BE2C (cell line): ENCODE measurements at regions not wholly inside any gene's neighbourhood (a gene's known extent, or its start where the extent isn't known, plus 50 kb on each side); places are given as distances from the start of the nearest gene placed in this dataset.

Experiments
- DNase-seq: peaks from one replicate; pipeline ENCODE4 v3.0.0-alpha.2; 2020
- H3K27me3 ChIP-seq: fragments of 250-450 bp; sonication (Bioruptor Pico); 2 replicates; pipeline ENCODE4 v1.5.1; 2020; ENCODE audit warnings: mild to moderate bottlenecking
- H3K36me3 ChIP-seq: fragments of 250-450 bp; sonication (Bioruptor Pico); 2 replicates; pipeline ENCODE4 v1.5.1; 2020; ENCODE audit warnings: mild to moderate bottlenecking
- H3K4me1 ChIP-seq: fragments of 250-450 bp; sonication (Bioruptor Pico); 2 replicates; pipeline ENCODE4 v1.5.1; 2020
- H3K4me3 ChIP-seq: 2 replicates; pipeline ENCODE4 v1.5.1; 2011; ENCODE audit warnings: low read depth, low read length
- H3K9me3 ChIP-seq: fragments of 250-450 bp; sonication (Bioruptor Pico); 2 replicates; pipeline ENCODE4 v1.5.1; 2020
- CTCF ChIP-seq: IDR thresholded peaks from 2 replicates; pipeline ENCODE4 v1.5.1; 2012; ENCODE audit warnings: mild to moderate bottlenecking, low read depth, low read length

- Histone ChIP-seq H3K27me3 (no peaks in the 10 kb centered on the region), H3K4me3 (no peak overlapping the region), H3K4me1 (no peaks in the 10 kb centered on the region), H3K36me3 (no peaks in the 10 kb centered on the region), H3K9me3 (no peaks in the 10 kb centered on the region)
- TF ChIP-seq CTCF: no peak
- DNase-seq: no peak
Observed at GRCh38 chr16:51410125-51410524, 259.1 kb upstream of the SALL1 start.

DNA sequence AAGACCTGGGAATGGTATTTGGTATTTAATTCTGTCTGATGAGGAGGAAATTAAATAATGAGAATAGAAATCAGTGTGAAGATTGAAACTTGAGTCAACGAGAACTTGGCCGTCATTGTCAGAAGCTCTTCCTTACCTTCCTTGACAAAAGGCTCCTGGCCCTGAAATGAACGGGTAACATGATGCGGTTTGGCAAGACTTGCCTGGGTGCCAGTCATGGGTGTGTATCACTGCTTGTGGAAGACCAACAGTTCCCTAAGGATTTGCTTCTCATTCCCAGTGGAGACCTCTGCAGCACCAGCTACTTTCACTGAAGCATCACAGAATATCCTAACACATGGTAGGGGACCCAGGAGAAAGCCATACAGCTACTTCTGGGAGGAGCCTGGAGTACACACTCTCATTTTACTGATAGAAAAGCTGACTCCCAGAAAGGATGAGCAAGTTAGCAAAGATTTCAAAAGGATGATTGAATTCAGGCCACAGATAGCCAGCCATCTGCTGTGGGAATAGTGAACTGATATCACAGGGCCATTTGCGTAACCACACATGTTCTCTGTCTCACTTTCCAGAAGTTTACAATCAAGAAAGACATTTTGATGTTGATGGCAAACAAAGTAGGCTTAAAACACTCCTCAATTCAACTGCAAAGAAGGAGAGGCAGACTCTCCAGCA lies 258.1 kb upstream of the SALL1 start:
- Histone ChIP-seq H3K4me1 (no peaks in the 10 kb centered on the region), H3K4me3 (no peak overlapping the region), H3K9me3 (no peaks in the 10 kb centered on the region), H3K36me3 (no peaks in the 10 kb centered on the region), H3K27me3 (no peaks in the 10 kb centered on the region)
- no peak for DNase-seq
- TF ChIP-seq CTCF: no peak

- H3K36me3 ChIP-seq: no peaks in the 10 kb centered on the region
- no peaks in the 10 kb centered on the region for H3K27me3 ChIP-seq
- H3K4me3 ChIP-seq: no peak overlapping the region
- no peaks in the 10 kb centered on the region for H3K4me1 ChIP-seq
- no peaks in the 10 kb centered on the region for H3K9me3 ChIP-seq
- no peak for TF ChIP-seq CTCF
- DNase-seq: no peak
Observed at GRCh38 chr16:51408357-51408756, 257.3 kb upstream of the SALL1 start.

DNA sequence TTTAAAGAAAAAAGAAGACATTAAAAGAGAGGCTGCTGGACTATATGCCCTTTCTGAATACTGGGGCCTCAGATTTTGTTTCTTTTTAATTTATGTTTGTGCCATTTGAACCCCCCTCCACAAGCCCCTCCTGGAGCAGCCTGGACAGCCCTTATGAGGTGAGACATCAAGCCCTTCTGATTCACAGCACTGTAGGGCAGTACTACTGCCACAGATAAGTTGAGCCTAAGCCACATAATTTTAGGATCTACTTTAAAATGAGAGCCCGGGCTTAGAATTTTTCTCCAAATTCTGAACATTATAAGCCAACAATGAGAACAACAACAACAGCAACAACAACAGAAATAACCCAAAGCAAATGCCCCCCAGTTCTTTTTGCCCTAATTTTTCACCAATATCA lies 256.9 kb upstream of the SALL1 start:
- TF ChIP-seq CTCF: no peak
- H3K27me3 ChIP-seq: no peaks in the 10 kb centered on the region
- H3K9me3 ChIP-seq: no peaks in the 10 kb centered on the region
- H3K4me3 ChIP-seq: no peak overlapping the region
- DNase-seq: no peak
- H3K4me1 ChIP-seq: no peaks in the 10 kb centered on the region
- H3K36me3 ChIP-seq: no peaks in the 10 kb centered on the region

DNA sequence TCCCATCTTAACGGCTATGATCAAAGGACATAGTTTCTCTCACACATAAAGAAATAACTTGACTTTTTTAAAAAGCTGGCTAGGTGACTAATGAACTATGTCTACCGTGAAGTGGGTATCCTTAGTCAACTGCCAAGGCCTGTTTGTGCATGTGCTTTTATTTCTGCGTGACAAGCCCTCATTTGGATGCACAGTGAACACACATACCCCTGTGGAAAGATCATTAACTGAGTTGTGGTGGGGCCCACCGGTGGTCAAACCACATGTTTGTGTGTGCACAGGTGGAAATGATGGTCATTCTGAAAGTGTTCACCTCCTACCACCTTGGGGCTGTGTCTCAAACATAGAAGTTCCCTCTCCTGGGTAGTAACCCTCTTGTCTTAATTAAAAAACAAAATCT lies 256.1 kb upstream of the SALL1 start:
- Histone ChIP-seq H3K9me3 (no peaks in the 10 kb centered on the region), H3K4me3 (no peak overlapping the region), H3K36me3 (no peaks in the 10 kb centered on the region), H3K27me3 (no peaks in the 10 kb centered on the region), H3K4me1 (no peaks in the 10 kb centered on the region)
- no peak for DNase-seq
- TF ChIP-seq CTCF: no peak

DNA sequence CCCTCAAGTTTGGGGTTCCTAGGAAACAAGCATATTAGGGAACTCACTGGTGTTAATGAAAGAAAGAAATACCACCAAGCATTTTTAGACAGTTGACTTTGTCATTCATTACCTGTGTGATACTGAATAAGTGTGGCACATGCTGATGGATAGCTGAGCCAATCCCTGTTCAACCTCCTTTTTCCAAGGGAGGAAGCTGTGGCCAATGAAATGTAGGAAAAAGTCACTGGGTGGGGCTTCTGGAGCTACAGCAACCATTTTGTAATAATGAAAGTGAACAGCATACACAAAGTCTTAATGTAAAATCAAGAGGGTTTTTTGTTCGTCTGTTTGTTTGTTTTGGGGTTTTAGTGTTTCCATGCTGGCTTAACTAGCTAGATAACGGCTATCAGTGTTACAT lies 254.3 kb upstream of the SALL1 start:
- no peak for DNase-seq
- H3K4me3 ChIP-seq: no peak overlapping the region
- no peak for TF ChIP-seq CTCF
- H3K4me1 ChIP-seq: no peaks in the 10 kb centered on the region
- H3K36me3 ChIP-seq: no peaks in the 10 kb centered on the region
- H3K27me3 ChIP-seq: no peaks in the 10 kb centered on the region
- no peaks in the 10 kb centered on the region for H3K9me3 ChIP-seq
